ENCODE measurements at regions not wholly inside any gene's neighbourhood (a gene's known extent, or its start where the extent isn't known, plus 50 kb on each side); places are given as distances from the start of the nearest gene placed in this dataset.

GRCh38 chr3:177928172-177928873 lies 607.9 kb upstream of the KCNMB2 start:
- no peak for TF ChIP-seq POLR2A (IDR thresholded peaks at IDR 0.05)
- TF ChIP-seq, protein P1, sequence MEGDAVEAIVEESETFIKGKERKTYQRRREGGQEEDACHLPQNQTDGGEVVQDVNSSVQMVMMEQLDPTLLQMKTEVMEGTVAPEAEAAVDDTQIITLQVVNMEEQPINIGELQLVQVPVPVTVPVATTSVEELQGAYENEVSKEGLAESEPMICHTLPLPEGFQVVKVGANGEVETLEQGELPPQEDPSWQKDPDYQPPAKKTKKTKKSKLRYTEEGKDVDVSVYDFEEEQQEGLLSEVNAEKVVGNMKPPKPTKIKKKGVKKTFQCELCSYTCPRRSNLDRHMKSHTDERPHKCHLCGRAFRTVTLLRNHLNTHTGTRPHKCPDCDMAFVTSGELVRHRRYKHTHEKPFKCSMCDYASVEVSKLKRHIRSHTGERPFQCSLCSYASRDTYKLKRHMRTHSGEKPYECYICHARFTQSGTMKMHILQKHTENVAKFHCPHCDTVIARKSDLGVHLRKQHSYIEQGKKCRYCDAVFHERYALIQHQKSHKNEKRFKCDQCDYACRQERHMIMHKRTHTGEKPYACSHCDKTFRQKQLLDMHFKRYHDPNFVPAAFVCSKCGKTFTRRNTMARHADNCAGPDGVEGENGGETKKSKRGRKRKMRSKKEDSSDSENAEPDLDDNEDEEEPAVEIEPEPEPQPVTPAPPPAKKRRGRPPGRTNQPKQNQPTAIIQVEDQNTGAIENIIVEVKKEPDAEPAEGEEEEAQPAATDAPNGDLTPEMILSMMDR (IDR thresholded peaks at IDR 0.05) = no peak
